GM21447 (cell line): ENCODE measurements at regions not wholly inside any gene's neighbourhood (a gene's known extent, or its start where the extent isn't known, plus 50 kb on each side); places are given as distances from the start of the nearest gene placed in this dataset.
"Not testable (repeated sequence)": the region's sequence is repeated elsewhere in the genome, so short reads cannot be mapped to it uniquely, and the experiment has no call there.

Source experiments
- ATAC-seq: cut with Tn5 transposase; IDR thresholded peaks from one replicate; pipeline ENCODE4 v1.9.1; 2021; ENCODE audit not compliant: unreplicated experiment

- ATAC-seq, result no peak
These were observed 150.9 kb upstream of the STMND1 start for GRCh38 chr6:16950825-16951495.

- no peak for ATAC-seq
These were observed 151.5 kb upstream of the STMND1 start for GRCh38 chr6:16950302-16950701.

DNA sequence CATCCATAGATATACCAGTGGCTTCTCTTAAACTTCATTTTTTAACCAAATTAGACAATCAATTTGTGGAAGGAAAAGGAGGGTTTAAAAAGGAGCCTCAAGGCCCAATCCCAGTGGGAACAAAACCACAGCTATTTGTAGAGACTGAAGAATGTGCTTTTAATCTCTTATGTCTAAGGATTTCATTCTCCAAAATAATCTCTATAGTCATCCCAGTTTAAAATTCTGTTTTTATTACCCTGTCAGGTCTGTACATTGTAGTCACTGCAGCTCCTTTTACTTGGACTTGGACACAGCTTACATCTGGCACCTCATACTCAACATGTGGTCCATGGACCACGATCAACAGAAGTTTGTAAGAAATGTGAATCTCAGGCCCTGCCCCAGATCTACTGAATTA, 152.1 kb upstream of the STMND1 start:
- no peak for ATAC-seq

DNA sequence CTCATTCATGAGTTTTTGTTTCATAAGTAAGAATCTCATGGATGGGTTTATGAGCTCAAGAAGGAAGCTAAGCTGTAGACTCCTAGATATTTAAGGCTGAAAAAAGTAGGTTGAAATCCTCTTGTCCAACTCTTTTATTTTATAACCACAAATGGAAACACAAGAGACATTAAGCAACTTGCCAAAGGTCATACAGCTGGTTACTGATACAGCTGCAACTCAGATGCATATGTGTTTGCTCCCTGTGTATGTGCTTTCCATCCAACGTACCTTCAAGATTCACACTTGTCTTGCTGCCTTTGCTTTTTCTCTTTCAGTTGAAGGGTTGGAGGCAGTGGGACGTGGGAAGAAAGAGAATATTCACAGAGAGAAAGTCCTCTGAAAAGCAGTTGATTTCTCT, 153.5 kb upstream of the STMND1 start:
- ATAC-seq, result no peak

DNA sequence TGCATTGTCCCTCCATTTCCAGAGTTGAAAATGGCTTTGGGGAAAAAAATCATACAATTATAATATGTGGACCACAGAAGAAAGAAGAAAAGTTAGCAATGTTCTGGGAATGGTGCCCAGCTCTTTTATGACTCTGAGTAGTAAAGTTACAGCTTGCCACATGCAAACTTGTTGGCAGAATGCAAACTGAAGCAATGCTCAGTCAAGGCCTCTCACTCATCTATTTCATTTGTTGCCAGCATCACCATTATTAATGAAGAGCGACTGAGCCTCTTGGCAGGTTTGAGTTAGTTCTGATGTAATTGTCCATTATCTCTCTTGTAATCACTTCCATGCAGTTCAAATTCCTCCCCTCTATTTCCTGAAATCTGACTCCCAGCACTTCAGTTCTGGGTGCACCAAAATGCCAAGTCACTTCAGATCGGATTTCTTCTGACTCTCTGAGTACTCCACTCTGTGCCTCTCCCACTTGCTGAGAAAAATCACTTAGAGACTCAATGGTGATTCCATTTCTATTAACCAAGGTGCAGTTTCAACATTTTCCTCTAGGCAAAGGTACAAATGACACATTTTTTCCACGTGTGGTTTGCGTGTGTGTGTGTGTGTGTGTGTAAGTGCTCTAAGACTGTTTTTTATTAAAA, 154.4 kb upstream of the STMND1 start:
- no peak for ATAC-seq

GRCh38 chr6:16944596-16944995, 157.3 kb upstream of the STMND1 start:
- no peak for ATAC-seq

- no peak for ATAC-seq
These were observed 162.0 kb upstream of the STMND1 start for GRCh38 chr6:16939839-16940238.

GRCh38 chr6:16939351-16939750, 162.5 kb upstream of the STMND1 start:
- ATAC-seq, result no peak

DNA sequence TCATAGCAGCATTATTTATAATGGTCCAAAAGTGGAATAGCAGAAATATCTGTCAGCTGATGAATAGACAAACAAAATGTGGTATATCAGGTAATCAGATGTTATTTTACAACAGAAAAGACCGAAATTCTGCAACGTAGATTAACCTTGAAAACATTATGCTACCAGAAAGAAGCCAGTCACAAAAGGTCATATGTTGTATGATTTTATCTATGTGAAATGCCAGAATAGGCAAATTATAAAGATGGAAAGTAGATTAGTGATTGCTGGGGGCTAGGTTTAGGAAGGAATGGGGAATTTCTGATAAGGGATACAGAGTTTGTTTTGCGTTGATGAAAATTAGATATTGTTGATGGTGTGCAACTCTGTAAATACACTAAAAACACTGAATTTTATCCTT, 165.0 kb upstream of the STMND1 start:
- no peak for ATAC-seq

DNA sequence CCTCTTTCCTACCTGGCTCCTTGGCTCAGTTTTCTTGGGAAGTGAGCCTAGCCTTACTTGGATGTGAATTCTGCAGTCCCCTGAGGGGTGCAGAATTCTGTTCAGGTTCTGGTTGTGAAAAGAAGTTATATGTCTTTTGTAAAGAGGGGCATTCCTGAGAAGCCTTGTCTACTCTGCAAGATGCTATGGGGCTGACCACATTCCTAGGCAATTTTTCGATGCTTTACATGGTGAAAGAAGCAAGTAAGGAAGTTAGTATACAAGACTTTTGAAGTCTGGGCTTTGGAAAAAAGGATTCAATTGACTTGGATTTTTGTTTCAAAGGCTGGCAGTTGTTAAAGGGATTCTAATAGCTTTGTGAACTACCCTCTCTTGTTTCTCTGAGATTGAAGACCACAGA, 167.9 kb upstream of the STMND1 start:
- no peak for ATAC-seq

DNA sequence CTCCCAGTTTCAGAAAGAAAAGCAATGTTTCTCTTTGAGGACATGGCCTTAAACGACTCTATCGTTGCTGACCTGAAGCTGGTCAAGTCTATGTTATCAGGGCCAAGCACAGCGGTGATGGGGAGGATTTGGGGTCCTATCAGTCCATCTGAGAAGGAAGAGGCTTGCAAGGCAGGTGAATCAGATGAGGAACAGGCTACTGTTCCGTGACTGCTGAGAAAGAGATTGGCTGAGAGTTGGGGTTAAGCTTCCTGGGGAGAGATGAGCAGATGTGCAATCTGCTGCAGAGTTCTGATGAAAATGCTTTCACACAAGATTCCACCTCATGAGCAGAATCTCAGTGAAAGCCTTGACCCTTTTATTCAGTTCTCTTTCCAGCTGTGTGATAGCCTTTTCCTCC, 168.3 kb upstream of the STMND1 start:
- no peak for ATAC-seq

DNA sequence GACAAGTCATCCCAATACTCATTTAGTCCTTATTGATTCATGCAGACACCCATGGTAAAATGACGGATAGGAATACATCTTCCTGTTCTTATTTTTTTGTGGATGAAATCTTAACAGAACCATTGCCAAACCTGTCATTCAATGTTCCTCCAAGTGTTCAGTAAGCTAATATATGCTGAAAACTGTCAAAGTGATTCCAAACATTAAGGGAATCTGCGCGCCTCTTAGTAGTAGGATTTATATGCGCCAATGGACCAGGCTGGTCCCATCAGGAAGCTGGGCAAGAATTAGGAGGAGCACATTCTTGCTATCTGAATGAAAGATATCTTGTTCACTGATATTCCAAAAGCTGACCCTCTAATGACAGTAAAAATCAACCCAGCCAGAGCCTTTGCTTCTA, 168.9 kb upstream of the STMND1 start:
- no peak for ATAC-seq

- not testable (repeated sequence) for ATAC-seq
These were observed 169.8 kb upstream of the ATXN1 start for GRCh38 chr6:16931079-16931478.

DNA sequence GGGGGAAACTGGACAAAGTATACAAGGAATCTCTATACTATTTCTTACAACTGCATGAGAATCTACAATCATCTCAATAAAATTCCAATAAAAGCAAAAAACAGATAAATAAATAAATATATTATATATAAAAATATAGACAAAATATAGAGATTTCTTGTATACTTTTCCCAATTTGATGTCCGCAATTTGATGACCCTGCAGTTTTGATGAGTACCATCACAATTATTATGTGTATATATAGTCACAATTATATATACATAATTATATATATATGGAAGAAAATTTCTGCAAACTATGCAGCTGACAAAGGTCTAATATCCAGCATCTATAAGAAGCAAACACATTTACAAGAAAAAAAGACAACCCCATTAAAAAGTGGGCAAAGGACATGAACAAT, 169.2 kb upstream of the ATXN1 start:
- ATAC-seq, result no peak

DNA sequence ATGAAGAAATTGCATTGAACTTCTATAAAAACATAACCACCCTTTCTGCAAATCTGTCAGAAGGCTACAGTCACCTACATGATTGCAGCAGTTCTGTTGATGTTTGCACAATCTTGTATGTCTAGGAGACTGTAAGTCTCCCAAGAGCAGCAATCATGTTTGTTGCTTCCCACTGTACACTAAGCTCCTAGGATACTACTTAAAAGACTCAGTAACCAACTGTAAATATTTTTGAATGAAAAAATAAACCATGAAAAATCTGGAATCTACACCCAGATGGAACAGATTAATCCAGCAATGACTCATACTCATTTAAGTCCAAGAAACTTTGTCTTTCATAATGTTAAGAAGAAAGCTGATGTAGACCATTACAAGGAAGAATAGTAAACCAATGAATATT, 168.5 kb upstream of the ATXN1 start:
- no peak for ATAC-seq

DNA sequence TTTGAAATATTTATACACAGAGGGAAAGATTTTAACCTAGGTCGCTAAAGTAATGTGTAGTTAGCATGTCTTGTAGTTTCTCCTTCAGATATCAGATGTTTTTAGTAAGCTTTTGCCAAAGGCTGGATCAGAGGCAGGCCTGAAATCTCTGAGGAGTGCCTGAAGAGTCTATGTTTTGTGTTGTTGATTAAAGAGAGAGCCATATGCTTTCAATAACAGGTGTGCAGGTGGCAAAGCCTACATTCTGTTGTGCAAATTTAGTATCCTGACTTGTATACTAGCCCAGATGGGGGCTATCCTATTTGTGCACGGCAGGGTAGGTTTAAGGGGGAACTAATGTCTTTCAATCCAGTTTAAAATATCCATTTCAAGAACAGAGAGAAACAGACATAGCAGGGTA, 167.1 kb upstream of the ATXN1 start:
- no peak for ATAC-seq

DNA sequence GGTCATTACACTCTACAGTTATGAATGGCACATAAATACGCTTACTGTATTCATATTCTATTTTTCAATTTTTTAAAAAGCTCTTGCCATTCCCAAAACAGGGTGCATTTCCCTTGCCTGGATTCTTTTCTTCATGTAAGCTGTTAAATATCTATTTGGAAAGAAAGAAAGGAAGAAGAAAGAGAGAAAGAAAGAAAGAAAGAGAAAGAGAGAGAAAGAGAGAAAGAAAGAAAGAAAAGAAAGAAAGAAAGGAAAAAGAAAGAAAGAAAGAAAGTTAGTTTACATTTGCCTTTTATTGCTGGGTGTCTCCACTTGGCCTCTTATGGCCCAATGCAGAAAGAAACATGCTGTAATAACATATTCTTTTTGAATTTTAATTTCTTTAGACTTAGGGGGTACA, 165.9 kb upstream of the ATXN1 start:
- ATAC-seq, result no peak

DNA sequence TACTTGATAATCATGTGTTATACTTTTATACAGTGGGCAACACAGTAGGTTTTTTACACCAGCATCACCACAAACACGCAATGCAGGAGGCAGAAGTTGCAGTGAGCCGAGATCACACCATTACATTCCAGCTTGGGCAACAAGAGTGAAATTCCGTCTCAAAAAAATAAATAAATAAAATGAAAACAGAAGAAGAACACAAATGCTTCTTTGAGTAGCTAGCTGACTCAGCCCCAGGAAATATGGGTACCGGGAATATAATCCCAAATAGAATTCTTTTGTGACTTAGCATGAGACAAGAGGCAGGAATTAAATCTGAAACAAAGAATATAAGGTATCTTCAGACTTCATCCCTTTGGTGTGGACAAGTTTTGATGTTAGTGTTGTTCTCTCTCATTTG, 164.2 kb upstream of the ATXN1 start:
- no peak for ATAC-seq

DNA sequence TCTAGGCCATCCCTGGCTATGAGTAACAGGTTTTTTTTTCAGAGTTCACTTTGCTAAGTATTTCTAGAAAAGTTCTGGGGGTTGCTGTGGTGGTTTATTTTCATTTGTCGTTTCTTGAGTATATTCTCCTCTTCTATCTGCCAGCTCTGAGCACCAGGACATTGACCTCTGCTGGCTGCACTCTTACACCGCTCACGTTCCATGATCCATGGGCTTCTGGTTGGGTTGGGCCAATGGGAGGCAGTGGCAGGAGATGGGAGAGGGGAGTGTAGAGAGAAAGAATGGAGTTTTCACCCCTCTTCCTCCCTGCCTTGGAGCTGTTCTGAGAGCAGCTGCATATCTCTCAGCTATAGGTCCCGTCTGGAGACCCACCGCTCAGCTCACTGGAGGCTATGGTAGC, 161.0 kb upstream of the ATXN1 start:
- ATAC-seq, result no peak

- ATAC-seq, result no peak
These were observed 160.3 kb upstream of the ATXN1 start for GRCh38 chr6:16921399-16922110.

DNA sequence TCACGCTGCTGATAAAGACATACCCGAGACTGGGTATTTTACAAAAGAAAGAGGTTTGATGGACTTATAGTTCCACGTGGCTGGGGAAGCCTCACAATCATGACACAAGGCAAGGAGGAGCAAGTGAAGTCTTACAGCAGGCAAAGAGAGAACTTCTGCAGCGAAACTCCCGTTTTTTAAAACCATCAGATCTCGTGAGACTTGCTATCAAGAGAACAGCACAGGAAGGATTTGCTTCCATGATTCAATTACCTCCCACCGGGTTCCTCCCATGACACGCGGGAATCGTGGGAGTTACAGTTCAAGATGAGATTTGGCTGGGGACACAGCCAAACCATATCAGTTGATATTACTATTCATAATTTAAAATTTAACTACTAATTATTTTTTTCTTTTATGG, 157.3 kb upstream of the ATXN1 start:
- no peak for ATAC-seq

GRCh38 chr6:16914184-16914583, 152.9 kb upstream of the ATXN1 start:
- no peak for ATAC-seq
